ENCODE measurements at regions not wholly inside any gene's neighbourhood (a gene's known extent, or its start where the extent isn't known, plus 50 kb on each side); places are given as distances from the start of the nearest gene placed in this dataset.

- Histone ChIP-seq H3K4me3 (ENCODE audit: low read depth, low read length) (no peak overlapping the region), H3K9ac (ENCODE audit: low read length) (no peak overlapping the region), H3K4me2 (ENCODE audit: low read length) (no peak overlapping the region), H3K23ac (ENCODE audit: low read length) (no peak overlapping the region), H4K91ac (ENCODE audit: low read depth, low read length) (no peak overlapping the region), H3K4ac (ENCODE audit: low read depth, low read length) (no peak overlapping the region), H3K79me2 (ENCODE audit: control insufficient read depth, insufficient read depth, low read length, poor library complexity) (no peaks in the 10 kb centered on the region), H4K12ac (ENCODE audit: low read depth, low read length) (no peak overlapping the region), H2BK120ac (ENCODE audit: insufficient read depth, low read length, poor library complexity) (no peak overlapping the region), H3K36me3 (ENCODE audit: control insufficient read depth in 1 of 2, insufficient read depth in 2 of 2, low read length in 2 of 2) (no peaks in the 10 kb centered on the region), H2BK5ac (ENCODE audit: low read depth, low read length, poor library complexity) (no peak overlapping the region), H4K8ac (ENCODE audit: low read depth, low read length) (no peak overlapping the region), H2AFZ (ENCODE audit: insufficient read depth, low read length, poor library complexity) (no peak overlapping the region), H3K18ac (ENCODE audit: low read length) (no peak overlapping the region), H3K79me1 (ENCODE audit: low read length) (no peaks in the 10 kb centered on the region), H3K27me3 (ENCODE audit: insufficient read depth, low read length) (no peaks in the 10 kb centered on the region), H2BK12ac (ENCODE audit: low read length) (no peak overlapping the region), H2AK5ac (ENCODE audit: low read length) (no peak overlapping the region), H3K9me3 (ENCODE audit: insufficient read depth, low read depth, low read length) (peaks cover 2% of the 10 kb centered on the region), H3K27ac (ENCODE audit: low read depth, low read length) (no peak overlapping the region), H3K14ac (ENCODE audit: low read length) (no peak overlapping the region), H3K4me1 (ENCODE audit: control insufficient read depth in 1 of 2, insufficient read depth in 2 of 2, low read length in 2 of 2) (no peaks in the 10 kb centered on the region)
- WGBS (ENCODE audit: extremely low coverage, insufficient coverage, insufficient read length) = no CpG with 5 or more reads among the region's 12 CpGs
- DNase-seq = no peak
These were observed 249.2 kb upstream of the PMEPA1 start for GRCh38 chr20:57959018-57959417.

GRCh38 chr20:57958050-57958420 is 248.2 kb upstream of the PMEPA1 start:
- H3K9ac ChIP-seq (ENCODE audit: low read length) = no peak overlapping the region

GRCh38 chr20:57957411-57958049 is 247.7 kb upstream of the PMEPA1 start:
- Histone ChIP-seq H3K23ac (ENCODE audit: low read length) (no peak overlapping the region), H3K4me2 (ENCODE audit: low read length) (no peak overlapping the region), H2BK120ac (ENCODE audit: insufficient read depth, low read length, poor library complexity) (no peak overlapping the region), H3K4me1 (ENCODE audit: control insufficient read depth in 1 of 2, insufficient read depth in 2 of 2, low read length in 2 of 2) (no peaks in the 10 kb centered on the region), H3K9ac (ENCODE audit: low read length) (no peak overlapping the region), H4K12ac (ENCODE audit: low read depth, low read length) (no peak overlapping the region), H4K91ac (ENCODE audit: low read depth, low read length) (no peak overlapping the region), H3K79me2 (ENCODE audit: control insufficient read depth, insufficient read depth, low read length, poor library complexity) (no peaks in the 10 kb centered on the region), H3K36me3 (ENCODE audit: control insufficient read depth in 1 of 2, insufficient read depth in 2 of 2, low read length in 2 of 2) (no peaks in the 10 kb centered on the region), H2BK12ac (ENCODE audit: low read length) (no peak overlapping the region), H4K8ac (ENCODE audit: low read depth, low read length) (no peak overlapping the region), H2AFZ (ENCODE audit: insufficient read depth, low read length, poor library complexity) (no peak overlapping the region), H3K18ac (ENCODE audit: low read length) (no peak overlapping the region), H3K79me1 (ENCODE audit: low read length) (no peaks in the 10 kb centered on the region), H3K4me3 (ENCODE audit: low read depth, low read length) (no peak overlapping the region), H3K27ac (ENCODE audit: low read depth, low read length) (no peak overlapping the region), H2BK5ac (ENCODE audit: low read depth, low read length, poor library complexity) (no peak overlapping the region), H3K4ac (ENCODE audit: low read depth, low read length) (no peak overlapping the region), H3K27me3 (ENCODE audit: insufficient read depth, low read length) (no peaks in the 10 kb centered on the region), H3K9me3 (ENCODE audit: insufficient read depth, low read depth, low read length) (peaks cover 5% of the 10 kb centered on the region), H3K14ac (ENCODE audit: low read length) (no peak overlapping the region), H2AK5ac (ENCODE audit: low read length) (no peak overlapping the region)
- no CpG with 5 or more reads among the region's 10 CpGs for WGBS (ENCODE audit: extremely low coverage, insufficient coverage, insufficient read length)
- no peak for DNase-seq

More at GRCh38 chr20:57958050-57958420, 248.2 kb upstream of the PMEPA1 start:
- Histone ChIP-seq H3K27ac (ENCODE audit: low read depth, low read length) (no peak overlapping the region), H2AFZ (ENCODE audit: insufficient read depth, low read length, poor library complexity) (no peak overlapping the region), H3K79me2 (ENCODE audit: control insufficient read depth, insufficient read depth, low read length, poor library complexity) (no peaks in the 10 kb centered on the region), H3K27me3 (ENCODE audit: insufficient read depth, low read length) (no peaks in the 10 kb centered on the region), H4K12ac (ENCODE audit: low read depth, low read length) (no peak overlapping the region), H3K4me2 (ENCODE audit: low read length) (no peak overlapping the region), H3K36me3 (ENCODE audit: control insufficient read depth in 1 of 2, insufficient read depth in 2 of 2, low read length in 2 of 2) (no peaks in the 10 kb centered on the region), H3K4me1 (ENCODE audit: control insufficient read depth in 1 of 2, insufficient read depth in 2 of 2, low read length in 2 of 2) (no peaks in the 10 kb centered on the region), H2BK12ac (ENCODE audit: low read length) (no peak overlapping the region), H3K4me3 (ENCODE audit: low read depth, low read length) (no peak overlapping the region), H2AK5ac (ENCODE audit: low read length) (no peak overlapping the region), H4K91ac (ENCODE audit: low read depth, low read length) (no peak overlapping the region), H3K79me1 (ENCODE audit: low read length) (no peaks in the 10 kb centered on the region), H3K14ac (ENCODE audit: low read length) (no peak overlapping the region), H3K18ac (ENCODE audit: low read length) (no peak overlapping the region), H3K23ac (ENCODE audit: low read length) (no peak overlapping the region), H2BK5ac (ENCODE audit: low read depth, low read length, poor library complexity) (no peak overlapping the region), H3K9me3 (ENCODE audit: insufficient read depth, low read depth, low read length) (peaks cover 5% of the 10 kb centered on the region), H3K4ac (ENCODE audit: low read depth, low read length) (no peak overlapping the region), H2BK120ac (ENCODE audit: insufficient read depth, low read length, poor library complexity) (no peak overlapping the region), H4K8ac (ENCODE audit: low read depth, low read length) (no peak overlapping the region)
- no CpG with 5 or more reads among the region's 3 CpGs for WGBS (ENCODE audit: extremely low coverage, insufficient coverage, insufficient read length)
- DNase-seq = no peak

GRCh38 chr20:57953638-57954037 is 243.8 kb upstream of the PMEPA1 start:
- H3K4me2 ChIP-seq (ENCODE audit: low read length) = no peak overlapping the region
- H2BK120ac ChIP-seq (ENCODE audit: insufficient read depth, low read length, poor library complexity) = no peak overlapping the region
- H3K9me3 ChIP-seq (ENCODE audit: insufficient read depth, low read depth, low read length) = peaks cover 7% of the 10 kb centered on the region
- no peaks in the 10 kb centered on the region for H3K79me2 ChIP-seq (ENCODE audit: control insufficient read depth, insufficient read depth, low read length, poor library complexity)
- H4K12ac ChIP-seq (ENCODE audit: low read depth, low read length) = no peak overlapping the region
- H2BK5ac ChIP-seq (ENCODE audit: low read depth, low read length, poor library complexity) = no peak overlapping the region
- H3K27ac ChIP-seq (ENCODE audit: low read depth, low read length) = no peak overlapping the region
- no peaks in the 10 kb centered on the region for H3K4me1 ChIP-seq (ENCODE audit: control insufficient read depth in 1 of 2, insufficient read depth in 2 of 2, low read length in 2 of 2)
- H2BK12ac ChIP-seq (ENCODE audit: low read length) = no peak overlapping the region
- no peak overlapping the region for H2AFZ ChIP-seq (ENCODE audit: insufficient read depth, low read length, poor library complexity)
- no peaks in the 10 kb centered on the region for H3K36me3 ChIP-seq (ENCODE audit: control insufficient read depth in 1 of 2, insufficient read depth in 2 of 2, low read length in 2 of 2)
- H3K9ac ChIP-seq (ENCODE audit: low read length) = no peak overlapping the region
- H4K8ac ChIP-seq (ENCODE audit: low read depth, low read length) = no peak overlapping the region
- no peak overlapping the region for H3K14ac ChIP-seq (ENCODE audit: low read length)
- H3K27me3 ChIP-seq (ENCODE audit: insufficient read depth, low read length) = no peaks in the 10 kb centered on the region
- H4K91ac ChIP-seq (ENCODE audit: low read depth, low read length) = no peak overlapping the region
- no peak overlapping the region for H2AK5ac ChIP-seq (ENCODE audit: low read length)
- no CpG with 5 or more reads among the region's 4 CpGs for WGBS (ENCODE audit: extremely low coverage, insufficient coverage, insufficient read length)
- H3K4me3 ChIP-seq (ENCODE audit: low read depth, low read length) = peak overlapping the region; percentile 10
- no peaks in the 10 kb centered on the region for H3K79me1 ChIP-seq (ENCODE audit: low read length)
- H3K4ac ChIP-seq (ENCODE audit: low read depth, low read length) = no peak overlapping the region
- DNase-seq = no peak
- H3K23ac ChIP-seq (ENCODE audit: low read length) = no peak overlapping the region
- no peak overlapping the region for H3K18ac ChIP-seq (ENCODE audit: low read length)
